ENCODE measurements at regions not wholly inside any gene's neighbourhood (a gene's known extent, or its start where the extent isn't known, plus 50 kb on each side); places are given as distances from the start of the nearest gene placed in this dataset.
"Not testable (repeated sequence)": the region's sequence is repeated elsewhere in the genome, so short reads cannot be mapped to it uniquely, and the experiment has no call there.

DNA sequence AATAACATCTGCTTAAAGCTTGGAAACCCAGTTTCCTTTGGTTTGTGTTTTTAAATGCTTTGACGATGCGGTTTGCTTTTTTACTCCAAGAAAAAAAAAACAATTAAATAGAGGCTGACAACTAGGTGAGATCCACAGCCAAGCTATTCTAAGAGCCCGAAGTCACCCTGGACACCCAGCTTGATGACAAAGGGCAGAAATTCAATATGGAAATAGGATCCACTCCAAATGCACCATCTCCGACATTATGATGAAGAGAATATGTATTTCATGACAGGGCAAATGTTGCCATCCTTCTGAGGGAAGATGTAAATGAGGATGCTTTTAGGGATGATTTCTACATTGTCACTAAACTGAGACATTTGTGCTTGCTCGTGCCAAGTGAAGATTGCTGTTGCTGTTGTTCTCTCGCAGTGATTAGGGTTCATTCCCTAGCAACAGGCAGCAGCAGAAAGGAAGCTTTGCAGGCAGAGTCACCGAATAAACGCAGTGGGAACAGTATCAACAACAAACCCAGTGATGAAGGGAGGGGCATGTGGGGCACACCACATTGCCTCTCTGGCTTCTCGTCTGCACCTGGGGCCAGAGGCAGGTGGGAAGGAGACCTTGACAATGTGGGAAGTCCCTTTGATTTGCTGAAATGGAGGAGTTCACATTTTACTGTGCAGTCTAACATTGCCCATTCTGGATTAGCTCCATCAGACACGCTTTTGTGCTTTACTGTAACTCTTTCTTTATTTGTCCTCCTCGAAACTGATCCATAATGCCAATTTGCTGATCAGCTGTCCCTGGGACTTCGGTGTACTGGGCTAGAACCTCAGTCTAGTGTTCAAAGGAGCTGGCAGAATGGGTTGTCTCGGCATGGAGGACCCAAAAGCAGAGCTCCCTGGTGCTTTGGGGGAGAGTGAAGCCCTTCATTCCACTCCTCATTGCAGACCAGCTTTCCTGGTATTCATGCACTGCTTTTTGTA, 240.2 kb upstream of the PLGLB2 start:
- TF ChIP-seq, protein P1, sequence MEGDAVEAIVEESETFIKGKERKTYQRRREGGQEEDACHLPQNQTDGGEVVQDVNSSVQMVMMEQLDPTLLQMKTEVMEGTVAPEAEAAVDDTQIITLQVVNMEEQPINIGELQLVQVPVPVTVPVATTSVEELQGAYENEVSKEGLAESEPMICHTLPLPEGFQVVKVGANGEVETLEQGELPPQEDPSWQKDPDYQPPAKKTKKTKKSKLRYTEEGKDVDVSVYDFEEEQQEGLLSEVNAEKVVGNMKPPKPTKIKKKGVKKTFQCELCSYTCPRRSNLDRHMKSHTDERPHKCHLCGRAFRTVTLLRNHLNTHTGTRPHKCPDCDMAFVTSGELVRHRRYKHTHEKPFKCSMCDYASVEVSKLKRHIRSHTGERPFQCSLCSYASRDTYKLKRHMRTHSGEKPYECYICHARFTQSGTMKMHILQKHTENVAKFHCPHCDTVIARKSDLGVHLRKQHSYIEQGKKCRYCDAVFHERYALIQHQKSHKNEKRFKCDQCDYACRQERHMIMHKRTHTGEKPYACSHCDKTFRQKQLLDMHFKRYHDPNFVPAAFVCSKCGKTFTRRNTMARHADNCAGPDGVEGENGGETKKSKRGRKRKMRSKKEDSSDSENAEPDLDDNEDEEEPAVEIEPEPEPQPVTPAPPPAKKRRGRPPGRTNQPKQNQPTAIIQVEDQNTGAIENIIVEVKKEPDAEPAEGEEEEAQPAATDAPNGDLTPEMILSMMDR (IDR thresholded peaks at IDR 0.05; ENCODE audit: low read depth, low read length), result not testable (repeated sequence)
- not testable (repeated sequence) for TF ChIP-seq POLR2A (IDR thresholded peaks at IDR 0.05; ENCODE audit: extremely low read depth, insufficient read length); MYC (IDR thresholded peaks at IDR 0.05; ENCODE audit: low read depth, low read length)
- TF ChIP-seq, protein P2, sequence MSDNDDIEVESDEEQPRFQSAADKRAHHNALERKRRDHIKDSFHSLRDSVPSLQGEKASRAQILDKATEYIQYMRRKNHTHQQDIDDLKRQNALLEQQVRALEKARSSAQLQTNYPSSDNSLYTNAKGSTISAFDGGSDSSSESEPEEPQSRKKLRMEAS (IDR thresholded peaks at IDR 0.05; ENCODE audit: low read depth, low read length), result not testable (repeated sequence)
